GM12892 (cell line): ENCODE measurements at regions not wholly inside any gene's neighbourhood (a gene's known extent, or its start where the extent isn't known, plus 50 kb on each side); places are given as distances from the start of the nearest gene placed in this dataset.

ENCODE experiments used
- POLR2A ChIP-seq: IDR thresholded peaks from 2 replicates; pipeline ENCODE4 v1.6.1; 2011; ENCODE audit warnings: low read depth, low read length, control low read depth
- POLR2AphosphoS5 ChIP-seq: IDR thresholded peaks from 2 replicates; pipeline ENCODE4 v1.6.1; 2011; ENCODE audit warnings: low read depth, low read length, control low read depth

DNA sequence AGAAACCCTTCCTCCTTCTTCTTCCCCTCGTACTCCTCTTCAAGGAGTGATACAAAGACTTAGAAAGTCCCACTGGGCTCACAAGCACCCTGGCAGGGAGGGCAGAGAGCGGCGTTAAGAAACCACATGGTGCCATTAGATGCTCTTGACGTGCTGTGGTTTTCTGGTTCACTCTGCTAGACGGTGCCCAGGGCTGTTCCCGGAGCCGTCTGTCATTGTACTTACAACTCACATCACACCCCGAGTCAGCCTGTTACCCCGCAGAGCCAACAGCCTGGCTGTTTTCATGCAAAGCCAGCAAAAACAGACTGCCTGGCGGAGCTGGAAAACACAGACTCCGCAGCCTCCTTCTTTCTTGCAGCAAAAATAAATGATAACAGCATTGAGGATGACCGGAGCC, 232.6 kb upstream of the TBX3 start:
- TF ChIP-seq POLR2A, result no peak
- TF ChIP-seq POLR2AphosphoS5, result no peak
